ENCODE measurements at regions not wholly inside any gene's neighbourhood (a gene's known extent, or its start where the extent isn't known, plus 50 kb on each side); places are given as distances from the start of the nearest gene placed in this dataset.

DNA sequence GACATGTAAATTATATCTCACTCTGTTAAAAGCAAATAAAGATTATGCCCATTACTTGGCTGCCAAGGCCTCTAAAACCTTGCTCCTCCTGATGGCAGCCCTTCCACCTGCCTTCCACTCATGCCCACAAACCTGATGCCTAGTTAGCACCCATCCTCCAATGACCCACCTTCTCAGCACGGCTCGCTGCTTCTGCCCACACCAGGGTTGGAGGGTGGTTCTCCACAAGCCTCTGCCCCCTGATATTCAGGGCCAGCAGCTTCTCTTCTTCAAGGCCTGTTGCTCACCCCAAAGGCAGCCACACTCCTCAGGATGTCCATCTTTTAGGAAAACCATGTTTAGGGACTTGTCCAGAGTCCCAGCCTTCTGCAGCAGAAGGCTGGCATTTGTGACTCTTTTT is 263.4 kb upstream of the TLE3 start:
- TF ChIP-seq CTCF (IDR thresholded peaks at IDR 0.05): no peak

DNA sequence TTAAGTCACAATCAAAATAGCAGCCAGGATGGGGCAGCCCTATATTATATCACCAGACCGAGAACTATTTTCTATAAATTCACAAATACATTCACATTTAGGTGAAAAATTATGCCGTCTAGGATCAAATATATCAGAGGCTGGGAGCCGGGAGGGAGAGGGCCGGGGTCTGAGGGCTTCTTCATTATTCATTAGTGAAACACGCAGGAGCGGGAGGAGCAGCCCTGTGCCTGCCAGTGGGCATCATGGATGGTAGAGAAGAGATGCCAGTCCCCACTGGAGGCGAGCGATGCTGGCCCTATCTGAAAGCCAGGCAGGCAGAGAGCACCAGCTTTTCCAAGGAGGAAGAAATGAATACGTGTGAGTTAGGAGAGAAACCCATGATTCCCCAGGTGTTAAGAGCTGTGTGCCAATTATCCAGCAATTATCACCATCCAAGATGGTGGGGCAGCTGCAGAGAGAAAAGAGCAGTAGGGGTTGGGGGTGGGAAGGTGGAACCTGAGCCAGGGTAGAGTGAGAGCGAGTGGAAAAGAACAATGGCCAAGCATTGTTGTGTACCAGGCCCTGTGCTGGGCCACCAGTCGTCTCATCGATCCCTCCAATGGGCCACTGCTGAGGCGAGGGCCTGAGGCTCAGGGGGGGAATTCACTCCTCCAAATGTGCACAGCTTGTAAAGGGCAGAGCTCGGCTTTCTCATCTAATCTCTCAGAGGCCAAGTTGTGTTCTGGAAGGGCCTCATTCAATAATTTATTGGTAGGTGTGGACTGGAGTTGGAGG is 261.3 kb upstream of the TLE3 start:
- TF ChIP-seq CTCF (IDR thresholded peaks at IDR 0.05): no peak

- no peak for TF ChIP-seq CTCF (IDR thresholded peaks at IDR 0.05)
Observed at GRCh38 chr15:70358011-70358819, 260.5 kb upstream of the TLE3 start.

DNA sequence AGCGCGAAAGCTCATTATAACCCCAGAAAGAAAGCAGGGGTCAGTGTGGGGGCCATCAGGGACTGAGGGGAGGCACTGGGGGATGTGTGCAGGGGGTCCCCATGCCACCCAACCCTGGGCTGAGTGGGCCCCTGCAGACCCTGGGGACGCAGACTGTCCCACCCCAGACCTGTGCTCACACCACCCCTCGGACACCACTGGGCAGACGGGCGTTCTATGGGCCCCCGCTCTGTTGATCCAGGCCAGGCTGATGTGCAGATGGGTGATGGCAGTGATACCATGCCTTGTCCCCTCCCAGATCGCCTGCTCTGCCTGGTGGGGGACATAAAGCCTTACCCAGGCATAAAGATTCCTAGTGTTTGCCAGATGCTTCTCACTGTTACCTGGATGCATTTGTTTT is 259.7 kb upstream of the TLE3 start:
- no peak for TF ChIP-seq CTCF (IDR thresholded peaks at IDR 0.05)

DNA sequence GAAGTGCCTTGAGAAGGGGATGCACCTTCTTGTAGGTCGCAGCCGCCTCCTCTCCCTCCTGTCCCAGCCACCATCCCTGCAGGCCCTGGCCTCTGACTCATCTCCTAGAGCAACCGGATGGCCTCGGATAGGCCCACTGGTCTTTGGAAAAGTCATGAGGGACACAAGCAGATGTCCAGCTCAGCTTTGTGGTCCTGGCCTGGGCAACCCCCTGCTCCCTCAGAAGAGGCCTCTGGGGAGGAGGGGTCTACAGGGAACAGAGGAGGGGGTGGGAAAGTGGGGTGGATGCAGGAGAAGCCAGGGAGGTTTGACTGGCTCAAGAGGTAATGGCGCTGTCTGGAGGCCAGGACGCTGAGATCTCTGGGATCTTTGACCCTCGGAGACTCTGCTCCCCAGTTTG is 259.2 kb upstream of the TLE3 start:
- no peak for TF ChIP-seq CTCF (IDR thresholded peaks at IDR 0.05)

GRCh38 chr15:70356062-70356860 is 258.5 kb upstream of the TLE3 start:
- TF ChIP-seq CTCF (IDR thresholded peaks at IDR 0.05): no peak

GRCh38 chr15:70355275-70355795 is 257.6 kb upstream of the TLE3 start:
- TF ChIP-seq CTCF (IDR thresholded peaks at IDR 0.05): no peak

Measured in LNCAP (cell line).